H1 (cell line): ENCODE measurements at regions not wholly inside any gene's neighbourhood (a gene's known extent, or its start where the extent isn't known, plus 50 kb on each side); places are given as distances from the start of the nearest gene placed in this dataset.

Source experiments
- CTCF ChIA-PET: fragments of 300-600 bp; sonication (Branson Sonifier 250); formaldehyde crosslinking; loops from one replicate; lab custom pipeline; 2021; ENCODE audit not compliant: partially characterized antibody; lab: Charles Lee
- POLR2A ChIA-PET: fragments of 300-600 bp; sonication (Branson Sonifier 250); formaldehyde crosslinking; loops from one replicate; lab custom pipeline; 2021; ENCODE audit warnings: inconsistent platforms; ENCODE audit not compliant: partially characterized antibody; lab: Charles Lee
- DNase-seq, 2 experiments: peaks; one replicate each; pipeline versions ENCODE4 v3.0.0 to v3.0.0-alpha.2; 2010 to 2022; ENCODE audit warnings: low spot score in 2 of 2, low read depth in 1 of 2, mixed read lengths in 1 of 2
- FAIRE-seq: peaks from 2 replicates; lab custom pipeline; 2011; peaks lifted over from hg19 to GRCh38; lab: Jason Lieb, UNC
- H2AFZ ChIP-seq: 2 replicates; pipeline ENCODE4 v1.8.1; 2012; ENCODE audit warnings: low read length, inconsistent platforms
- H2AK5ac ChIP-seq: 2 replicates; pipeline ENCODE4 v1.6.1; 2013; ENCODE audit warnings: low read depth, low read length
- H2BK120ac ChIP-seq: replicated peaks from 2 replicates; pipeline ENCODE3; 2013; ENCODE audit warnings: low read depth, low read length, inconsistent platforms
- H2BK12ac ChIP-seq: 2 replicates; pipeline ENCODE4 v1.6.1; 2013; ENCODE audit warnings: low read depth, low read length
- H2BK15ac ChIP-seq: 2 replicates; pipeline ENCODE4 v1.6.1; 2013; ENCODE audit warnings: low read length
- H2BK20ac ChIP-seq: 2 replicates; pipeline ENCODE4 v1.6.1; 2013; ENCODE audit warnings: low read length
- H2BK5ac ChIP-seq: 2 replicates; pipeline ENCODE4 v1.6.1; 2013; ENCODE audit warnings: low read depth, low read length
- H3K14ac ChIP-seq: 2 replicates; pipeline ENCODE4 v1.6.1; 2013; ENCODE audit warnings: inconsistent platforms; ENCODE audit not compliant: insufficient read length
- H3K18ac ChIP-seq: 2 replicates; pipeline ENCODE4 v1.6.1; 2013; ENCODE audit warnings: low read length; ENCODE audit errors: extremely low read depth
- H3K23ac ChIP-seq: 2 replicates; pipeline ENCODE4 v1.6.1; 2013; ENCODE audit warnings: inconsistent platforms; ENCODE audit not compliant: insufficient read length
- H3K23me2 ChIP-seq: 2 replicates; pipeline ENCODE4 v1.6.1; 2013; ENCODE audit warnings: low read depth, low read length
- H3K27ac ChIP-seq: 2 replicates; pipeline ENCODE4 v1.6.1; 2011; ENCODE audit warnings: low read depth, low read length, inconsistent platforms
- H3K27me3 ChIP-seq, 4 experiments: replicated peaks in 1 of 4; 1 replicate in 1 of 4; 2 replicates in 3 of 4; pipeline versions ENCODE4 v1.6.1 to v1.8.1; 2011 to 2013; ENCODE audit warnings: low read length in 3 of 4, mild to moderate bottlenecking in 3 of 4, inconsistent platforms in 2 of 4, mixed read lengths in 2 of 4, moderate library complexity in 1 of 4; ENCODE audit not compliant: control insufficient read depth in 3 of 4, insufficient read depth in 3 of 4; ENCODE audit errors: extremely low read depth in 1 of 4
- H3K36me3 ChIP-seq, 4 experiments: 2 replicates each; pipeline versions ENCODE4 v1.6.1 to v1.8.1; 2011 to 2013; ENCODE audit warnings: mild to moderate bottlenecking in 4 of 4, low read length in 3 of 4, moderate library complexity in 2 of 4, control low read depth in 1 of 4, inconsistent platforms in 1 of 4; ENCODE audit not compliant: insufficient read depth in 4 of 4, control insufficient read depth in 2 of 4
- H3K4ac ChIP-seq: replicated peaks from 2 replicates; pipeline ENCODE3; 2013; ENCODE audit warnings: low read length, low read depth, mixed read lengths, inconsistent platforms; ENCODE audit not compliant: insufficient read length
- H3K4me1 ChIP-seq, 4 experiments: replicated peaks in 1 of 4; 1 replicate in 1 of 4; 2 replicates in 3 of 4; pipeline versions ENCODE4 v1.6.1 to v1.8.1; 2011 to 2013; ENCODE audit warnings: low read length in 3 of 4, inconsistent platforms in 2 of 4, mixed read lengths in 1 of 4; ENCODE audit not compliant: insufficient read depth in 4 of 4, control insufficient read depth in 3 of 4
- H3K4me2 ChIP-seq, 2 experiments: 2 replicates each; pipeline versions ENCODE4 v1.6.1 to v1.8.1; 2011 to 2013; ENCODE audit warnings: low read depth in 2 of 2, low read length in 2 of 2, control low read depth in 1 of 2, inconsistent platforms in 1 of 2, mild to moderate bottlenecking in 1 of 2; ENCODE audit not compliant: insufficient read depth in 1 of 2
- H3K4me3 ChIP-seq, 4 experiments: fragments of 200-600, 300-600 bp in 1 of 4; sonication (generic), shearing (Covaris generic), sonication (Bioruptor Twin) in 1 of 4; 2 replicates each; pipeline versions ENCODE4 v1.5.1 to v1.8.1; 2011 to 2016; ENCODE audit warnings: low read length in 4 of 4, low read depth in 3 of 4, control low read depth in 2 of 4, inconsistent platforms in 2 of 4, mild to moderate bottlenecking in 2 of 4, mixed read lengths in 1 of 4, moderate library complexity in 1 of 4; ENCODE audit not compliant: insufficient read depth in 2 of 4; ENCODE audit errors: extremely low read depth in 1 of 4
- H3K56ac ChIP-seq: replicated peaks from 2 replicates; pipeline ENCODE3; 2013; ENCODE audit warnings: low read depth, mild to moderate bottlenecking, mixed read lengths, low read length, inconsistent platforms; ENCODE audit not compliant: insufficient read length
- H3K79me1 ChIP-seq: 2 replicates; pipeline ENCODE4 v1.6.1; 2013; ENCODE audit warnings: low read depth, low read length, control low read depth
- H3K79me2 ChIP-seq, 2 experiments: 2 replicates each; pipeline versions ENCODE4 v1.6.1 to v1.8.1; 2012 to 2013; ENCODE audit warnings: low read length in 2 of 2, mild to moderate bottlenecking in 2 of 2, inconsistent platforms in 1 of 2; ENCODE audit not compliant: insufficient read depth in 2 of 2, control insufficient read depth in 1 of 2
- H3K9ac ChIP-seq, 4 experiments: replicated peaks in 1 of 4; 1 replicate in 1 of 4; 2 replicates in 3 of 4; pipeline versions ENCODE4 v1.6.1 to v1.8.1; 2011 to 2013; ENCODE audit warnings: low read depth in 3 of 4, low read length in 3 of 4, control low read depth in 2 of 4, mild to moderate bottlenecking in 2 of 4, moderate library complexity in 2 of 4, inconsistent platforms in 1 of 4; ENCODE audit errors: extremely low read depth in 1 of 4
- H3K9me3 ChIP-seq, 2 experiments: 2 replicates each; pipeline versions ENCODE4 v1.6.1 to v1.8.1; 2012 to 2013; ENCODE audit warnings: mild to moderate bottlenecking in 2 of 2, moderate library complexity in 2 of 2, control low read depth in 1 of 2, inconsistent platforms in 1 of 2, low read depth in 1 of 2, low read length in 1 of 2, mixed read lengths in 1 of 2; ENCODE audit not compliant: insufficient read depth in 2 of 2
- H4K20me1 ChIP-seq, 2 experiments: replicated peaks in 1 of 2; 2 replicates each; pipeline versions ENCODE3 to v1.8.1; 2011 to 2013; ENCODE audit warnings: inconsistent platforms in 2 of 2, low read length in 2 of 2, mild to moderate bottlenecking in 1 of 2; ENCODE audit not compliant: insufficient read depth in 2 of 2, control insufficient read depth in 1 of 2
- H4K5ac ChIP-seq: 2 replicates; pipeline ENCODE4 v1.6.1; 2013; ENCODE audit warnings: low read length, low read depth, mixed read lengths, inconsistent platforms; ENCODE audit not compliant: insufficient read length
- H4K8ac ChIP-seq: 2 replicates; pipeline ENCODE4 v1.8.0; 2013; ENCODE audit warnings: mild to moderate bottlenecking, moderate library complexity, low read length, inconsistent platforms; ENCODE audit not compliant: insufficient read depth; ENCODE audit errors: extremely low read depth
- H4K91ac ChIP-seq: replicated peaks from 2 replicates; pipeline ENCODE3; 2013; ENCODE audit warnings: low read length, mixed read lengths, inconsistent platforms; ENCODE audit not compliant: insufficient read length
- CBX8 ChIP-seq: fragments of 300-800, 300-1000 bp; sonication (generic); IDR thresholded peaks from 2 replicates; pipeline ENCODE4 v1.7.1; 2016; ENCODE audit warnings: low read depth, low read length, borderline replicate concordance
- GTF2F1 ChIP-seq: IDR thresholded peaks from 2 replicates; pipeline ENCODE4 v1.6.1; 2012; ENCODE audit warnings: low read depth, low read length, improper control_type of control experiment, borderline replicate concordance
- HDAC2 ChIP-seq, 2 experiments: fragments of 300-600 bp in 1 of 2; sonication (generic) in 1 of 2; IDR thresholded peaks; 2 replicates each; pipeline ENCODE4 v1.6.1; 2011 to 2012; ENCODE audit warnings: low read depth in 2 of 2, low read length in 2 of 2, mild to moderate bottlenecking in 2 of 2, moderate library complexity in 2 of 2, borderline replicate concordance in 1 of 2, inconsistent platforms in 1 of 2
- KDM4A ChIP-seq: IDR thresholded peaks from one replicate; pipeline ENCODE4 v1.7.1; 2012; ENCODE audit warnings: low read depth, mild to moderate bottlenecking, moderate library complexity, low read length, inconsistent platforms; ENCODE audit not compliant: severe bottlenecking
- RAD21 ChIP-seq, 2 experiments: IDR thresholded peaks in 1 of 2; conservative IDR thresholded peaks in 1 of 2; 2 replicates each; pipeline ENCODE4 v1.6.1; 2011; ENCODE audit warnings: low read depth in 2 of 2, low read length in 2 of 2, improper control_type of control experiment in 1 of 2, inconsistent platforms in 1 of 2, mild to moderate bottlenecking in 1 of 2, moderate library complexity in 1 of 2
- RBBP5 ChIP-seq: IDR thresholded peaks from 2 replicates; pipeline ENCODE4 v1.7.1; 2012; ENCODE audit warnings: low read depth, mild to moderate bottlenecking, inconsistent platforms, low read length, moderate library complexity, borderline replicate concordance
- RNF2 ChIP-seq: fragments of 200-900, 300-1000 bp; sonication (generic); IDR thresholded peaks from 2 replicates; pipeline ENCODE4 v1.7.1; 2016; ENCODE audit warnings: borderline replicate concordance, low read depth, mild to moderate bottlenecking, antibody characterized with exemption, low read length; ENCODE audit not compliant: poor library complexity, severe bottlenecking; ENCODE audit errors: missing control alignments
- TEAD4 ChIP-seq: IDR thresholded peaks from 2 replicates; pipeline ENCODE4 v1.6.1; 2012; ENCODE audit warnings: low read depth, low read length, inconsistent platforms, mixed read lengths
- ZNF274 ChIP-seq: IDR thresholded peaks from 2 replicates; pipeline ENCODE4 v1.7.0; 2012; ENCODE audit warnings: low read length, borderline replicate concordance; ENCODE audit errors: extremely low read depth
- WGBS, 2 experiments: shearing (Covaris generic) in 1 of 2; methylation state at CpG; one replicate each; pipeline versions ENCODE4 v1.1.6 to v1.1.7; 2013 to 2015; ENCODE audit warnings: low lambda C conversion rate in 2 of 2, mixed read lengths in 2 of 2, inconsistent platforms in 1 of 2, low coverage in 1 of 2, missing lambda C conversion rate in 1 of 2; ENCODE audit not compliant: insufficient replicate concordance in 2 of 2, insufficient coverage in 1 of 2, insufficient read length in 1 of 2; ENCODE audit errors: extremely low coverage in 1 of 2, missing lambda C conversion rate in 1 of 2; 5-methylcytosine and 5-hydroxymethylcytosine counted together
- TF ChIP-seq, protein P1 (sequence below): IDR thresholded peaks from 2 replicates; pipeline ENCODE4 v1.6.1; 2012; ENCODE audit warnings: inconsistent platforms
- TF ChIP-seq, protein P2 (sequence below): IDR thresholded peaks from 2 replicates; pipeline ENCODE4 v1.6.1; 2012; ENCODE audit warnings: inconsistent platforms
- TF ChIP-seq, protein P3 (sequence below): IDR thresholded peaks from 2 replicates; pipeline ENCODE4 v1.6.1; 2011; ENCODE audit warnings: low read depth, mild to moderate bottlenecking, low read length; ENCODE audit not compliant: insufficient read depth

DNA sequence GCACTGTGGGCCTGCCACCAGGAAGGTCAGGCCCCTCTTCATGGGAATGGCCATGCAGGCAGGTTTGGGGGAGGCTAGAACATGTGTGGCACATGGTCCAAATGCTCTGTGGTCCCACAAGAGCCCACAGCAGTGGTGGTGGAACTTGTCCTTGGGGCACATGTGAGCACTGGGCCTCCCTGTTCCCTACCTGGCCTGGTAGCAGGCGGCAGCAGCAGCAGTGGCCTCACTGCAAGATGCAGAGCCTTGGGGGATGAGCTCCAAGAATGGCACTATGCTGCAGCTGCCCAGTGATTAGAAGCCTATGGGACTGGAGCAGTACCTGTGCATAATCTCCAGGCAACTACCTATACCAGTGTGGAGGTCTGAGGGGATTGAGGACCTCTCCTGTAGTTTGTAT is 197.0 kb upstream of the DCAF8L1 start:
- Histone ChIP-seq H2AK5ac (no peak overlapping the region), H3K79me1 (no peaks in the 10 kb centered on the region), H4K20me1 (no peaks in the 10 kb centered on the region), H3K56ac (no peak overlapping the region), H2BK15ac (no peak overlapping the region), H3K9me3 (no peaks in the 10 kb centered on the region), H3K27ac (no peak overlapping the region), H3K4me1 (no peaks in the 10 kb centered on the region), H3K18ac (no peak overlapping the region), H4K8ac (no peak overlapping the region), H3K27me3 (no peaks in the 10 kb centered on the region), H2BK20ac (no peak overlapping the region), H2BK5ac (no peak overlapping the region), H4K91ac (no peak overlapping the region), H2AFZ (no peak overlapping the region), H3K36me3 (no peaks in the 10 kb centered on the region), H3K23me2 (no peaks in the 10 kb centered on the region), H3K14ac (no peak overlapping the region), H3K9ac (no peak overlapping the region), H2BK12ac (no peak overlapping the region), H4K5ac (no peak overlapping the region), H3K4me2 (no peak overlapping the region), H3K79me2 (no peaks in the 10 kb centered on the region), H3K4me3 (no peak overlapping the region), H2BK120ac (no peak overlapping the region), H3K4ac (no peak overlapping the region), H3K23ac (no peak overlapping the region)
- ChIA-PET POLR2A (no interaction called here), CTCF (interaction anchor here (0.9 kb wide), 1 partner anchor 417 kb away, joined by 4 read pairs; no protein-coding TSS in a partner anchor)
- DNase-seq (no peak), FAIRE-seq (no peak)
- WGBS, 2 experiments, result 100% methylated on average over 1 of the region's 1 CpG; no CpG with 5 or more reads in 1 of the 2 experiments
- TF ChIP-seq ZNF274 (no peak), CBX8 (no peak), HDAC2 (IDR thresholded peaks at IDR 0.05; ENCODE audit: borderline replicate concordance in 1 of 2, low read depth in 2 of 2, low read length in 2 of 2) (no peak), KDM4A (no peak), GTF2F1 (no peak), RBBP5 (no peak), TEAD4 (no peak), RNF2 (no peak), RAD21 (IDR thresholded peaks at IDR 0.05 in 1 of 2, conservative IDR thresholded peaks at IDR 0.05 in 1 of 2; ENCODE audit: low read depth in 2 of 2, low read length in 2 of 2) (no peak)
- TF ChIP-seq, protein P1, sequence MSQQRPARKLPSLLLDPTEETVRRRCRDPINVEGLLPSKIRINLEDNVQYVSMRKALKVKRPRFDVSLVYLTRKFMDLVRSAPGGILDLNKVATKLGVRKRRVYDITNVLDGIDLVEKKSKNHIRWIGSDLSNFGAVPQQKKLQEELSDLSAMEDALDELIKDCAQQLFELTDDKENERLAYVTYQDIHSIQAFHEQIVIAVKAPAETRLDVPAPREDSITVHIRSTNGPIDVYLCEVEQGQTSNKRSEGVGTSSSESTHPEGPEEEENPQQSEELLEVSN, result no peak
- TF ChIP-seq, protein P2, sequence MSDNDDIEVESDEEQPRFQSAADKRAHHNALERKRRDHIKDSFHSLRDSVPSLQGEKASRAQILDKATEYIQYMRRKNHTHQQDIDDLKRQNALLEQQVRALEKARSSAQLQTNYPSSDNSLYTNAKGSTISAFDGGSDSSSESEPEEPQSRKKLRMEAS, result no peak
- TF ChIP-seq, protein P3, sequence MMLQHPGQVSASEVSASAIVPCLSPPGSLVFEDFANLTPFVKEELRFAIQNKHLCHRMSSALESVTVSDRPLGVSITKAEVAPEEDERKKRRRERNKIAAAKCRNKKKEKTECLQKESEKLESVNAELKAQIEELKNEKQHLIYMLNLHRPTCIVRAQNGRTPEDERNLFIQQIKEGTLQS, result no peak
